Choroid plexus epithelial cell (primary cell): ENCODE measurements at regions not wholly inside any gene's neighbourhood (a gene's known extent, or its start where the extent isn't known, plus 50 kb on each side); places are given as distances from the start of the nearest gene placed in this dataset.
"Not testable (repeated sequence)": the region's sequence is repeated elsewhere in the genome, so short reads cannot be mapped to it uniquely, and the experiment has no call there.

ENCODE experiments used
- DNase-seq: peaks from one replicate; pipeline ENCODE4 v3.0.0-alpha.2; 2010; ENCODE audit warnings: low read depth
- H3K4me3 ChIP-seq: 2 replicates; pipeline ENCODE4 v1.5.1; 2011; ENCODE audit warnings: low read depth, mild to moderate bottlenecking, control low read depth, low read length, moderate library complexity
- TF ChIP-seq, protein P1 (sequence below): conservative IDR thresholded peaks from 2 replicates; pipeline ENCODE4 v1.5.1; 2011; ENCODE audit warnings: low read depth, mild to moderate bottlenecking, control low read depth, inconsistent platforms, low read length, moderate library complexity

DNA sequence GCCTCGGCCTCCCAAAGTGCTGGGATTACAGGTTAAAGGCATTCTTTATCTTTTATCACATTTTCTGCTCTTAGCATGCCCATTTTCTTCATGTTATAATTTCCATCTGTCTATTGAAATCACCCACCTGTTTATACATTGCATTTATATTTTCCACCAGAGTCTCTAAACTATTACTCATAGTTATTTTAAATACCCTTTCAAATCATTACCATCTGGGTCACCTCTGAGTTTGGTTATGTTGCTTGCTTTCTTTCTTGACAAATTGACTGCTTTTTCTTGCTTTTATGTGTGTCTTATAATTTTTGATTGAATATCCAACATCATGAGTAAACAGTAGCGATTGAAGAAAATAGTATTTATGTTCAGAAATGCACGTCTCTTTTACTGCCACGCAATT lies 71.4 kb downstream of the TMEM270 start:
- H3K4me3 ChIP-seq: no peak overlapping the region
- DNase-seq: no peak
- TF ChIP-seq, protein P1, sequence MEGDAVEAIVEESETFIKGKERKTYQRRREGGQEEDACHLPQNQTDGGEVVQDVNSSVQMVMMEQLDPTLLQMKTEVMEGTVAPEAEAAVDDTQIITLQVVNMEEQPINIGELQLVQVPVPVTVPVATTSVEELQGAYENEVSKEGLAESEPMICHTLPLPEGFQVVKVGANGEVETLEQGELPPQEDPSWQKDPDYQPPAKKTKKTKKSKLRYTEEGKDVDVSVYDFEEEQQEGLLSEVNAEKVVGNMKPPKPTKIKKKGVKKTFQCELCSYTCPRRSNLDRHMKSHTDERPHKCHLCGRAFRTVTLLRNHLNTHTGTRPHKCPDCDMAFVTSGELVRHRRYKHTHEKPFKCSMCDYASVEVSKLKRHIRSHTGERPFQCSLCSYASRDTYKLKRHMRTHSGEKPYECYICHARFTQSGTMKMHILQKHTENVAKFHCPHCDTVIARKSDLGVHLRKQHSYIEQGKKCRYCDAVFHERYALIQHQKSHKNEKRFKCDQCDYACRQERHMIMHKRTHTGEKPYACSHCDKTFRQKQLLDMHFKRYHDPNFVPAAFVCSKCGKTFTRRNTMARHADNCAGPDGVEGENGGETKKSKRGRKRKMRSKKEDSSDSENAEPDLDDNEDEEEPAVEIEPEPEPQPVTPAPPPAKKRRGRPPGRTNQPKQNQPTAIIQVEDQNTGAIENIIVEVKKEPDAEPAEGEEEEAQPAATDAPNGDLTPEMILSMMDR: no peak

DNA sequence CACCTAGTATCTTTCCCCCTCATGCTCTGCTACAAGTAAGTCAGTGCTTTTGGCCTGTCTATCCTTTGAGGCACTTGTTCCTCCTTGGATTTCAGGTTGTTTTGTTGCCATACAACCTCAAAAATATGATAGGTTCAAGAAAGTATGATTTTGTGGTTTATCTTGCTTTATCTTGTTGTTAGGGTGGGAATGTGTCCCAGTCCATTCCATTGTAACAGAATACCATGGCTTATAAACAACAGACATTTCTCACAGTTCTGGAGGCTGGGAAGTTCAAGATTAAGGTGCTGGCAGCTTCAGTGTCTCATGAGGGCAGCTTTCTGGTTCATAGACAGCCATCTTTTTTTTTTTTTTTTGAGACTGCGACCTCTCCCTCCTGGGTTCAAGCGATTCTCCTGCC lies 72.1 kb downstream of the TMEM270 start:
- H3K4me3 ChIP-seq: no peak overlapping the region
- TF ChIP-seq, protein P1: no peak
- DNase-seq: no peak

DNA sequence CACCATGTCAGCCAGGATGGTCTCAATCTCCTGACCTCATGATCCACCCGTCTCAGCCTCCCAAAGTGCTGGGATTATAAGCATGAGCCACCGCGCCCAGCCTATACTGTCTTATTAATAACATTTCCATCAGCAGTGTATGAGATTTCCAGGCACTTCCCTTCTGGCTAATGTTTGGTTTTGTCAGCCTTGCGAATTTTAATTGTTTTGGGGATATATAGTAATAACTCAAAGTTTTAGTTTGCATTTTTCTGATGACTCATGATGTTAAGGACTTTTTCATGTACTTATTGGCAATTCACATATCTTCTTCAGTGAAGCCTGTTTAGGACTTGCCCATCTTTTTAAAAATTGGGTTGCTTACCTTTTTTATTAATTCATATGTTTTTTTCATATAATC lies 76.0 kb downstream of the TMEM270 start:
- H3K4me3 ChIP-seq: no peak overlapping the region
- DNase-seq: no peak
- TF ChIP-seq, protein P1: no peak

DNA sequence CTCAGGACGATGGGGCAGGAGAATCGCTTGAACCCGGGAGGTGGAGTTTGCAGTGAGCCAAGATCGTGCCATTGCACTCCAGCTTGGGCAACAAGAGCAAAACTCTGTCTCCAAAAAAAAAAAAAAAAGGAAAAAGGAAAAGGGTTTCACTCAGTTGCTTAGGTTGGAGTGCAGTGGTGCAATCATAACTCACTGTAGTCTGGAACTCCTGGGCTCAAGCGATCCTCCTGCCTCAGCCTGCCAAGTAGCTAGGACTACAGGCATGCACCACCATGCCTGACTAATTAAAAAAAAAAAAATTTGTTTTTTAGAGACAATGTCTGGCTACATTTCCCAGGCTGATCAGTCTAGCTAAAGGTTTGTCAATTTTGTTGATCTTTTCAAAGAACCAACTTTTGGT lies 76.7 kb downstream of the TMEM270 start:
- not testable (repeated sequence) for DNase-seq, H3K4me3 ChIP-seq

DNA sequence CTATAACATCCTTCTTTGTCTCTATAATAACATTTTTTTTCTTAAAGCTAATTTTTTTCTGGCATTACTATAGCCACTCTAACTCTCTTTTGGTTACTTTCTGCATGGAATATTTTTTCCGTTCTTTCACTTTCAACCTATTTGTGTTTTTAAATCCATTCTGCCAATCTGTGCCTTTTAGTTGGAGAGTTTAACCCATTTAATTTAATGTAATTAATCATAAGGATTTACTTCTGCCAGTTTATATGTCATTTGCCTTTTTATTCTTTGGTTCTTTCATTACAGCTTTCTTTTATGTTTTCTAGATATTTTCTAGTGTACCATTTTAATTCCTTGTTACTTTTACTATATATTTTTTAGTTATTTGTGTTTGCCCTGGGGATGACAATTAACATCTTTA lies 78.6 kb downstream of the TMEM270 start:
- no peak overlapping the region for H3K4me3 ChIP-seq
- TF ChIP-seq, protein P1: no peak
- no peak for DNase-seq

DNA sequence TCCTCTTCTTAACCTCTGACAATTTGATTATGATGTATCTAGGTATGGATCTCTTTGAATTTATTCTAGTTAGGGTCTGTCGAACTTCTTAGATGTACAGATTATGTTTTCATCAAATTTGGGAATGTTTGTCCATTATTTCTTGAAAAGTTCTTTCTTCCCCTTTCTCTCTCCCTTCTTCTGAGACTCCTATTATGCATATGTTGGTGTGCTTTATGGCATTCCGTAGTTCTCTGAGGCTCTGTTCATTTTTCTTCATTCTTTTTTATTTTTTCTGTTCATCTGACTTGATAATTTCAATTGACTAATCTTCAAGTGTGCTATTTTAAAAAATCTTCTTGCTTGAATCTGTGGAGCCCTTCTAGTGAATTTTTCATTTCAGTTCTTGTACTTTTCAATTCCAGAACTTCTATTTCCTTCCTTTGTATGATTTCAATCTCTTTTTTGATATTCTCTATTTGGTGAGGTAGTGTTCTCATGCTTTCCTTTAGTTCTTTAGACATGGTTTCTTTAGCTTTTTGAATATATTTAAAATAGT lies 79.8 kb downstream of the TMEM270 start:
- TF ChIP-seq, protein P1: no peak
- H3K4me3 ChIP-seq: no peak overlapping the region
- no peak for DNase-seq

DNA sequence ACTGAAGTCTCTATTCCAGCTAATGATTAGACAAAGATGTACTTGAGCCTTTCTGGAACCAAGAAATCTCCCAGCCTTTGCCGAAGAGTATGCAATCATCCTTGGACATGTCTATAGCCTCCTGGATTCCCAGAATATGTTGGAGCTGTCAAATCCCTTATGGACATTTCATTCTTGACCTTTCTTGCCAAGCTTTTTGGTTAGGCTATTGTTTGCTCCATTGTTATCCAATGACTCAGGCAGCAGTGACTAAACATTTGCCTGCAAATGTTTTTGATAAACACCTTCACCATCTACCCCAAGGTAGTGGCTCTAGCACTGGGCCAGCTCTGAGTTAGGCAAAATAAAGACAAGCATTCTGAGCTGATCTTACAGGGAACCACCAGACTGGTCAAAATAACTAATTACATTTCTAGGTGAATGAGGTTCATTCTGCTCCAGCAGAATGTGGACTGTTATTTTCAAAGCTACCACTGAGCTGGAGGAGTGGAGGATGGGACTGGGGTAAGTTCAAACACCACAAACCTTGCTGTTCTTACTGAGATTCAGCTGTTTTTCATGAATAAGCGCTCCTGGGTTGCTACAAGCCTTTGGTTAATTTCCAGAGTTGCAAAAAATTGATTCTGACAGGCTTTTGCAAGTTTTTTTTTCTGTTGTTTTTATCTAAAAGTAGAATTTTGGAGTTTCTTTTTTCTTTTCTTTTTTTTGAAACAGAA lies 81.0 kb downstream of the TMEM270 start:
- no peak overlapping the region for H3K4me3 ChIP-seq
- DNase-seq: no peak
- TF ChIP-seq, protein P1: no peak
